ENCODE measurements at regions not wholly inside any gene's neighbourhood (a gene's known extent, or its start where the extent isn't known, plus 50 kb on each side); places are given as distances from the start of the nearest gene placed in this dataset.

GRCh38 chr3:81908561-81908960, 147.1 kb upstream of the GBE1 start:
- Histone ChIP-seq H3K4me1 (ENCODE audit: control extremely low read depth in 1 of 4, control insufficient read depth in 4 of 4, insufficient read depth in 4 of 4, low read length in 3 of 4) (peaks cover 0 to 5% (median 3%) of the 10 kb centered on the region in 4 experiments), H3K4me3 (ENCODE audit: control insufficient read depth in 1 of 7, extremely low read depth in 1 of 7, insufficient read depth in 4 of 7, low read depth in 2 of 7, low read length in 6 of 7) (no peak overlapping the region), H3K9me3 (ENCODE audit: control extremely low read depth in 1 of 5, control insufficient read depth in 4 of 5, insufficient read depth in 2 of 5, low read depth in 1 of 5, low read length in 4 of 5) (no peaks in the 10 kb centered on the region), H3K36me3 (ENCODE audit: control insufficient read depth in 4 of 4, insufficient read depth in 4 of 4, low read length in 3 of 4) (no peaks in the 10 kb centered on the region), H3K27ac (ENCODE audit: insufficient read depth in 1 of 2, low read depth in 1 of 2, low read length in 2 of 2, poor library complexity in 1 of 2, severe bottlenecking in 2 of 2) (no peak overlapping the region), H3K27me3 (replicated peaks in 2 of 5; ENCODE audit: control insufficient read depth in 4 of 5, insufficient read depth in 5 of 5, low read length in 4 of 5) (no peaks in the 10 kb centered on the region)
- 7% methylated on average over 5 of the region's 5 CpGs for WGBS (ENCODE audit: insufficient coverage)
- DNase-seq, result peak in 2 of 3 donors; percentile 58 to 67
- ChIA-PET CTCF (interaction anchor here (1.0 to 2.5 kb wide), 7 partner anchors 10 to 224 kb away, joined by 3 to 16 read pairs (median 3); no protein-coding TSS in a partner anchor), POLR2A (no interaction called here)

- Histone ChIP-seq H3K27me3 (replicated peaks in 2 of 5; ENCODE audit: control insufficient read depth in 4 of 5, insufficient read depth in 5 of 5, low read length in 4 of 5) (no peaks in the 10 kb centered on the region), H3K4me3 (ENCODE audit: control insufficient read depth in 1 of 7, extremely low read depth in 1 of 7, insufficient read depth in 4 of 7, low read depth in 2 of 7, low read length in 6 of 7) (no peak overlapping the region), H3K27ac (ENCODE audit: insufficient read depth in 1 of 2, low read depth in 1 of 2, low read length in 2 of 2, poor library complexity in 1 of 2, severe bottlenecking in 2 of 2) (no peak overlapping the region), H3K36me3 (ENCODE audit: control insufficient read depth in 4 of 4, insufficient read depth in 4 of 4, low read length in 3 of 4) (no peaks in the 10 kb centered on the region), H3K9me3 (ENCODE audit: control extremely low read depth in 1 of 5, control insufficient read depth in 4 of 5, insufficient read depth in 2 of 5, low read depth in 1 of 5, low read length in 4 of 5) (no peaks in the 10 kb centered on the region), H3K4me1 (ENCODE audit: control extremely low read depth in 1 of 4, control insufficient read depth in 4 of 4, insufficient read depth in 4 of 4, low read length in 3 of 4) (no peaks in the 10 kb centered on the region)
- ChIA-PET POLR2A (no interaction called here), CTCF (interaction anchor here (1.5 kb wide), 1 partner anchor 11 kb away, joined by 6 read pairs; no protein-coding TSS in a partner anchor)
- no CpG with 5 or more reads among the region's 1 CpG for WGBS (ENCODE audit: insufficient coverage)
- DNase-seq, result no peak
Observed at GRCh38 chr3:81898336-81898735, 136.9 kb upstream of the GBE1 start.

DNA sequence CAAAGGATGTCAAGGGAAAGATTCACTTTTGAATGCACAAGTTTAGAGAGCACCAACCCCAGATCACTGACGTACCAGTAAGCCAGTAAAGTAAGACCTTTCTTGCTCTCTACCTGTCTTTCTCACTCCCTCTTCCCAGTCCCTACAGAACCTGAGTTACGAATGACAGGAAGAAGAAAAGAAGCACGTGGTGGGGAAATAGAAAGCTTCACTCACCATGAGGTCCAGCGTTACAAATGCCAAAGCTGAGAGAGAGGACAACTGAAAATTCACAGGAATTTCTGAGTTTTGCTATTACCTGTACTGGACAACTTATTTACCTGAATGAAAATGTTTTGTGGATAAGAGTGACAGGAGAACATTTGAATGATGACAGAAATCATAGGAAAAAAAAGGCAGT, 133.2 kb upstream of the GBE1 start:
- CTCF ChIA-PET, result no interaction called here
- Histone ChIP-seq H3K27ac (ENCODE audit: insufficient read depth in 1 of 2, low read depth in 1 of 2, low read length in 2 of 2, poor library complexity in 1 of 2, severe bottlenecking in 2 of 2) (no peak overlapping the region), H3K27me3 (replicated peaks in 2 of 5; ENCODE audit: control insufficient read depth in 4 of 5, insufficient read depth in 5 of 5, low read length in 4 of 5) (no peaks in the 10 kb centered on the region), H3K9me3 (ENCODE audit: control extremely low read depth in 1 of 5, control insufficient read depth in 4 of 5, insufficient read depth in 2 of 5, low read depth in 1 of 5, low read length in 4 of 5) (no peaks in the 10 kb centered on the region), H3K4me1 (ENCODE audit: control extremely low read depth in 1 of 4, control insufficient read depth in 4 of 4, insufficient read depth in 4 of 4, low read length in 3 of 4) (no peaks in the 10 kb centered on the region), H3K4me3 (ENCODE audit: control insufficient read depth in 1 of 7, extremely low read depth in 1 of 7, insufficient read depth in 4 of 7, low read depth in 2 of 7, low read length in 6 of 7) (no peak overlapping the region), H3K36me3 (ENCODE audit: control insufficient read depth in 4 of 4, insufficient read depth in 4 of 4, low read length in 3 of 4) (no peaks in the 10 kb centered on the region)
- POLR2A ChIA-PET, result no interaction called here
- 100% methylated on average over 3 of the region's 4 CpGs for WGBS (ENCODE audit: insufficient coverage)
- no peak for DNase-seq

- H3K27me3 ChIP-seq (replicated peaks in 2 of 5; ENCODE audit: control insufficient read depth in 4 of 5, insufficient read depth in 5 of 5, low read length in 4 of 5), result no peaks in the 10 kb centered on the region
- no peaks in the 10 kb centered on the region for H3K9me3 ChIP-seq (ENCODE audit: control extremely low read depth in 1 of 5, control insufficient read depth in 4 of 5, insufficient read depth in 2 of 5, low read depth in 1 of 5, low read length in 4 of 5)
- WGBS (ENCODE audit: insufficient coverage), result 98% methylated on average over 6 of the region's 8 CpGs
- no peak overlapping the region for H3K27ac ChIP-seq (ENCODE audit: insufficient read depth in 1 of 2, low read depth in 1 of 2, low read length in 2 of 2, poor library complexity in 1 of 2, severe bottlenecking in 2 of 2)
- ChIA-PET POLR2A (no interaction called here), CTCF (interaction anchor here (1.2 to 1.9 kb wide), 2 partner anchors 18 kb away, joined by 3 to 4 read pairs; no protein-coding TSS in a partner anchor)
- H3K4me3 ChIP-seq (ENCODE audit: control insufficient read depth in 1 of 7, extremely low read depth in 1 of 7, insufficient read depth in 4 of 7, low read depth in 2 of 7, low read length in 6 of 7), result no peak overlapping the region
- no peaks in the 10 kb centered on the region for H3K36me3 ChIP-seq (ENCODE audit: control insufficient read depth in 4 of 4, insufficient read depth in 4 of 4, low read length in 3 of 4)
- H3K4me1 ChIP-seq (ENCODE audit: control extremely low read depth in 1 of 4, control insufficient read depth in 4 of 4, insufficient read depth in 4 of 4, low read length in 3 of 4), result no peaks in the 10 kb centered on the region
- DNase-seq, result no peak
Observed at GRCh38 chr3:81891055-81891895, 129.8 kb upstream of the GBE1 start.

GRCh38 chr3:81888914-81889557, 127.6 kb upstream of the GBE1 start:
- H3K9me3 ChIP-seq (ENCODE audit: control extremely low read depth in 1 of 5, control insufficient read depth in 4 of 5, insufficient read depth in 2 of 5, low read depth in 1 of 5, low read length in 4 of 5), result no peaks in the 10 kb centered on the region
- DNase-seq, result no peak
- no peaks in the 10 kb centered on the region for H3K27me3 ChIP-seq (replicated peaks in 2 of 5; ENCODE audit: control insufficient read depth in 4 of 5, insufficient read depth in 5 of 5, low read length in 4 of 5)
- no peak overlapping the region for H3K27ac ChIP-seq (ENCODE audit: insufficient read depth in 1 of 2, low read depth in 1 of 2, low read length in 2 of 2, poor library complexity in 1 of 2, severe bottlenecking in 2 of 2)
- ChIA-PET POLR2A (no interaction called here), CTCF (interaction anchor here (1.2 to 1.5 kb wide), 2 partner anchors 9 to 22 kb away, joined by 4 read pairs; no protein-coding TSS in a partner anchor)
- no peaks in the 10 kb centered on the region for H3K4me1 ChIP-seq (ENCODE audit: control extremely low read depth in 1 of 4, control insufficient read depth in 4 of 4, insufficient read depth in 4 of 4, low read length in 3 of 4)
- H3K4me3 ChIP-seq (ENCODE audit: control insufficient read depth in 1 of 7, extremely low read depth in 1 of 7, insufficient read depth in 4 of 7, low read depth in 2 of 7, low read length in 6 of 7), result no peak overlapping the region
- 98% methylated on average over 6 of the region's 6 CpGs for WGBS (ENCODE audit: insufficient coverage)
- H3K36me3 ChIP-seq (ENCODE audit: control insufficient read depth in 4 of 4, insufficient read depth in 4 of 4, low read length in 3 of 4), result no peaks in the 10 kb centered on the region

DNA sequence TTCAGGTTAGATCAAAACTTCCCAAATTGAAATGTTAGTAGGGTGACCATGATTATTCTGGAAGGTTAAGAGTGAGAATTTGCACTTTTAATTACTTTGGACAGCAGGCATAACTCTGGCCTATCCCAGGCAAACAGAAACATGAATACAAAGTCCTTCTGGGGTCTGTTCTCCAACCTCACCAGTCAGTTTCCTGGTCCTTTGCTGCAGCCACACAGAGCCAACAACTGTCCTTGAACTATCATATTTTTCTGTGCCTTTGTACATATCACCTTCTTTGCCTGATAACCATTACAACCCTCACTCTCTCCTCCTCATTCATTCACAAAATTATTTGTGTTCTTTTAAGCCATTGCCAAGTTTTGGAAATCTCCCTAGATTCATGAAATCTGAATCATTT, 126.0 kb upstream of the GBE1 start:
- no peaks in the 10 kb centered on the region for H3K27me3 ChIP-seq (replicated peaks in 2 of 5; ENCODE audit: control insufficient read depth in 4 of 5, insufficient read depth in 5 of 5, low read length in 4 of 5)
- ChIA-PET POLR2A (no interaction called here), CTCF (no interaction called here)
- no peaks in the 10 kb centered on the region for H3K36me3 ChIP-seq (ENCODE audit: control insufficient read depth in 4 of 4, insufficient read depth in 4 of 4, low read length in 3 of 4)
- H3K9me3 ChIP-seq (ENCODE audit: control extremely low read depth in 1 of 5, control insufficient read depth in 4 of 5, insufficient read depth in 2 of 5, low read depth in 1 of 5, low read length in 4 of 5), result no peaks in the 10 kb centered on the region
- no peaks in the 10 kb centered on the region for H3K4me1 ChIP-seq (ENCODE audit: control extremely low read depth in 1 of 4, control insufficient read depth in 4 of 4, insufficient read depth in 4 of 4, low read length in 3 of 4)
- DNase-seq, result no peak
- no peak overlapping the region for H3K27ac ChIP-seq (ENCODE audit: insufficient read depth in 1 of 2, low read depth in 1 of 2, low read length in 2 of 2, poor library complexity in 1 of 2, severe bottlenecking in 2 of 2)
- no peak overlapping the region for H3K4me3 ChIP-seq (ENCODE audit: control insufficient read depth in 1 of 7, extremely low read depth in 1 of 7, insufficient read depth in 4 of 7, low read depth in 2 of 7, low read length in 6 of 7)

- Histone ChIP-seq H3K27ac (ENCODE audit: insufficient read depth in 1 of 2, low read depth in 1 of 2, low read length in 2 of 2, poor library complexity in 1 of 2, severe bottlenecking in 2 of 2) (no peak overlapping the region), H3K9me3 (ENCODE audit: control extremely low read depth in 1 of 5, control insufficient read depth in 4 of 5, insufficient read depth in 2 of 5, low read depth in 1 of 5, low read length in 4 of 5) (no peaks in the 10 kb centered on the region), H3K27me3 (replicated peaks in 2 of 5; ENCODE audit: control insufficient read depth in 4 of 5, insufficient read depth in 5 of 5, low read length in 4 of 5) (no peaks in the 10 kb centered on the region), H3K36me3 (ENCODE audit: control insufficient read depth in 4 of 4, insufficient read depth in 4 of 4, low read length in 3 of 4) (no peaks in the 10 kb centered on the region), H3K4me3 (ENCODE audit: control insufficient read depth in 1 of 7, extremely low read depth in 1 of 7, insufficient read depth in 4 of 7, low read depth in 2 of 7, low read length in 6 of 7) (no peak overlapping the region), H3K4me1 (ENCODE audit: control extremely low read depth in 1 of 4, control insufficient read depth in 4 of 4, insufficient read depth in 4 of 4, low read length in 3 of 4) (no peaks in the 10 kb centered on the region)
- WGBS (ENCODE audit: insufficient coverage), result no CpG with 5 or more reads among the region's 2 CpGs
- ChIA-PET CTCF (no interaction called here), POLR2A (no interaction called here)
- no peak for DNase-seq
Observed at GRCh38 chr3:81886081-81886480, 124.6 kb upstream of the GBE1 start.

Data from common myeloid progenitor, CD34-positive (primary cell).